AG10803 (cell line): ENCODE measurements at regions not wholly inside any gene's neighbourhood (a gene's known extent, or its start where the extent isn't known, plus 50 kb on each side); places are given as distances from the start of the nearest gene placed in this dataset.

Experiments
- DNase-seq: peaks from one replicate; pipeline ENCODE4 v3.0.0; 2010; ENCODE audit warnings: low read depth
- H3K4me3 ChIP-seq: 2 replicates; pipeline ENCODE4 v1.5.1; 2011; ENCODE audit warnings: mild to moderate bottlenecking, low read length, control low read depth
- CTCF ChIP-seq: conservative IDR thresholded peaks from 2 replicates; pipeline ENCODE4 v1.5.1; 2011; ENCODE audit warnings: mild to moderate bottlenecking, low read length, control low read depth, inconsistent platforms

GRCh38 chr13:90803210-90803609, 544.3 kb upstream of the MIR17HG start:
- DNase-seq = no peak
- H3K4me3 ChIP-seq = no peak overlapping the region
- no peak for TF ChIP-seq CTCF

- H3K4me3 ChIP-seq = no peak overlapping the region
- DNase-seq = no peak
- TF ChIP-seq CTCF = no peak
Measured at GRCh38 chr13:90806016-90806615, 541.4 kb upstream of the MIR17HG start.

GRCh38 chr13:90806892-90807291, 540.6 kb upstream of the MIR17HG start:
- no peak for TF ChIP-seq CTCF
- no peak overlapping the region for H3K4me3 ChIP-seq
- no peak for DNase-seq

GRCh38 chr13:90808838-90809237, 538.6 kb upstream of the MIR17HG start:
- no peak for DNase-seq
- no peak overlapping the region for H3K4me3 ChIP-seq

GRCh38 chr13:90824032-90824431, 523.5 kb upstream of the MIR17HG start:
- no peak for DNase-seq
- no peak overlapping the region for H3K4me3 ChIP-seq
- no peak for TF ChIP-seq CTCF

More at GRCh38 chr13:90808838-90809237, 538.6 kb upstream of the MIR17HG start:
- no peak for TF ChIP-seq CTCF

GRCh38 chr13:90826688-90827087, 520.8 kb upstream of the MIR17HG start:
- DNase-seq = no peak
- H3K4me3 ChIP-seq = no peak overlapping the region
- TF ChIP-seq CTCF = no peak

GRCh38 chr13:90830782-90831181, 516.7 kb upstream of the MIR17HG start:
- DNase-seq = no peak
- TF ChIP-seq CTCF = no peak
- H3K4me3 ChIP-seq = no peak overlapping the region
